SK-N-SH (cell line): ENCODE measurements at regions not wholly inside any gene's neighbourhood (a gene's known extent, or its start where the extent isn't known, plus 50 kb on each side); places are given as distances from the start of the nearest gene placed in this dataset.

ENCODE experiments used
- JUND ChIP-seq: IDR thresholded peaks from 2 replicates; pipeline ENCODE4 v1.4.0; 2012
- POLR2AphosphoS5 ChIP-seq: IDR thresholded peaks from 2 replicates; pipeline ENCODE4 v1.6.1; 2012; ENCODE audit warnings: low read depth, low read length

- TF ChIP-seq JUND (peak; percentile 53; the same call in 1 of the 2 replicates), POLR2AphosphoS5 (no peak)
Observed at GRCh38 chr1:91582431-91582921, 81.8 kb downstream of the CDC7 start.
